DMS53 (cell line): ENCODE measurements at regions not wholly inside any gene's neighbourhood (a gene's known extent, or its start where the extent isn't known, plus 50 kb on each side); places are given as distances from the start of the nearest gene placed in this dataset.

Source experiments
- DNase-seq: peaks from one replicate; lab custom pipeline; 2025; lab: John Stamatoyannopoulos, UW

- no peak for DNase-seq
Observed at GRCh38 chr21:38741092-38741949, 64.4 kb upstream of the ETS2 start.

- DNase-seq = no peak
Observed at GRCh38 chr21:38741950-38742256, 63.8 kb upstream of the ETS2 start.

GRCh38 chr21:38742580-38743260 lies 63.0 kb upstream of the ETS2 start:
- no peak for DNase-seq

GRCh38 chr21:38743772-38744529 lies 61.8 kb upstream of the ETS2 start:
- DNase-seq = no peak

- DNase-seq = no peak
Observed at GRCh38 chr21:38744861-38745260, 60.9 kb upstream of the ETS2 start.

GRCh38 chr21:38747810-38748209 lies 57.9 kb upstream of the ETS2 start:
- DNase-seq = no peak

GRCh38 chr21:38751379-38752050 lies 54.2 kb upstream of the ETS2 start:
- no peak for DNase-seq

GRCh38 chr21:38752051-38752505 lies 53.7 kb upstream of the ETS2 start:
- DNase-seq = no peak

- no peak for DNase-seq
Observed at GRCh38 chr21:38753114-38753513, 52.6 kb upstream of the ETS2 start.

GRCh38 chr21:38753557-38753971 lies 52.2 kb upstream of the ETS2 start:
- no peak for DNase-seq
